GM18520 (cell line): ENCODE measurements at regions not wholly inside any gene's neighbourhood (a gene's known extent, or its start where the extent isn't known, plus 50 kb on each side); places are given as distances from the start of the nearest gene placed in this dataset.
"Not testable (repeated sequence)": the region's sequence is repeated elsewhere in the genome, so short reads cannot be mapped to it uniquely, and the experiment has no call there.

ENCODE experiments used
- ATAC-seq: cut with Tn5 transposase; IDR thresholded peaks from one replicate; pipeline ENCODE4 v1.9.1; 2021; ENCODE audit not compliant: unreplicated experiment

DNA sequence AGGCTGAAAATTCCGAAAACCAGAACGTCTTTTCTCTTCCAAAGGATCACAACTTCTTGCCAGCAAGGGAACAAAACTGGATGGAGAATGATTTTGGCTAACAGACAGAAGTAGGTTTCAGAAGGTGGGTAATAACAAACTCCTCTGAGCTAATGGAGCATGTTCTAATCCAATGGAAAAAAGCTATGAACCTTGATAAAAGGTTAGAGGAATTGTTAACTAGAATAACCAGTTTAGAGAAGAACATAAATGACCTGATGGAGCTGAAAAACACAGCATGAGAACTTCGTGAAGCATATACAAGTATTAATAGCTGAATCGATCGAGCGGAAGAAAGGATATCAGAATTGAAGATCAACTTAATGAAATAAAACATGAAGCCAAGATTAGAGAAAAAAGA is 626.7 kb upstream of the KCNMB2 start:
- ATAC-seq: not testable (repeated sequence)

DNA sequence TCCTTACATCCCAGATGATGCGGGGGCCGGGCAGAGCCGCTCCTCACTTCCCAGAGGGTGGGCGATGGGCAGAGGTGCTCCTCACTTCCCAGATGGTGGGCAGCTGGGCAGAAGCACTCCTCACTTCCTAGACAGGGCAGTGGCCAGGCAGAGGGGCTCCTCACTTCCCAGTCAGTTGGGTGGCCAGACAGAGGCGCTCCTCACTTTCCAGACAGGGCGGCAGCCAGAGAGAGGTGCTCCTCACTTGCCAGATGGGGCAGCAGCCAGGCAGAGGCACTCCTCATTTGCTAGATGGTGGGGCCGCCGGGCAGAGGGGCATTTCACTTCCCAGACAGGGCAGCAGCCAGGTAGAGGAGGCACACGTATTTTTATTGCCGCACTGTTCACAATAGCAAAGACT is 622.0 kb upstream of the KCNMB2 start:
- ATAC-seq: no peak

DNA sequence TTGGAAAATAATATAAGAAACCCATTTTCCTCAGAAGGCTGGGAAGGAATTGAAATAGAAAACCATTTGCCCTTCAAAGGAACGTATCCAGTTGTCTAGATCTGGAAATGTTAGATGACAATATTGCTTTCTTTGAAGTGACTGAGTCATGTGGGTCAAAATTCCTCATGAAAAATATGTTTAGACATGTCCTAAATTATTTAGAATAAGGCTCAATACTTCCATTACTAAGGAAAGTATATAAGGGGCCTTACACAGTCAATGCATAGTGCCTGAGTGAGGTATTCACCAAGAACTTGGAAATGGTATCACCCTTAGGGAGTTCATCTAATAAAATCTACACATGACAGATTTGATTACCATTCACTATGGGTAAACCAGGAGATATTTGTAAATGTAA is 619.8 kb upstream of the KCNMB2 start:
- ATAC-seq: no peak

DNA sequence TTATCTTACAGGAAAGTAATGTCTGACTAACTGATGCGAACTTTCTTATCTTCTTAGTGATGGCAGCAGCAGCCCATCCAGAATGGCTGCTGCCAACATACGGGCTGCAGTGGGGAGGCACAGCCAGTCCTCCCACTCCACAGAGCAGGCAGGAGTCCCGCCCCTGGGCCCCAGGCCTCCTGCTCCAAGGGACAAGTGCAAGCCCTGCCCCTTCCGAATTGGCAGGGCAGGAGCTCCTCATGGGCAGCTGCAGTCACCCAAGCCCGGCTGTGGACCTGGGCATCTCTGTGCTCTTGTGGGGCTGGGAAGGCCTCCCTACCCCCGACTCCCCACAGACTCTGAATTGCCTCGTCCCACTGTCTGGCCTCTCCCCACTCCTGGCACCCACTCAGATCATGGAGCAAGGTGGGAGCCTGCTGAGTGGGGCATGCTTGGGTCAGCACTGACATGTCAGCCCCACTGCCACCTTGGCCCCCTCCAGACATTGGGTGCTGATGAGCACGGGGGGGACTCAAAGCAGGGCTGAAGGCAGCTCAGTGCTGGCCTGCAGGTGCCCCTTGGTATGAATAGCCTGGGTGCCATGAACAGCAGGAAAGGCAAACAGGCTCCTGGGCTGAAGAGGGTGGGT is 618.9 kb upstream of the KCNMB2 start:
- no peak for ATAC-seq

DNA sequence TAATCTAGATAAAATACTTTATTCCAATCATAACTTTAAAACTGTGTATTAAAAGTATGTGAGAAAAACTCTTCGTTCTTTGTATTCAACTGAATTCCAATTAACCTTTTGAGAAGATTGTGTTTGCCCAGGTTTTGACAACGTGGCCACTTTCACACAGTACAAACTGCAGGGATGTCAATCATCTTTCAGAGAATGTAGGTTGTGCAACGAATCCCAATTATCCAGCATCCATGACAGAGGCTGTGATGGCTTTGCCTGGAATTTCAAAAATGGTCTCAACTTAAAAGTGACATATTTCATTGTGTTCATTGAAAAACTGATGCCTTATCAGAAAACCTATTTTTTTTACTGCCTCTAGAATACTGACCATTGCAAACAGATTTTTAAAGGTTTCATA is 615.1 kb upstream of the KCNMB2 start:
- no peak for ATAC-seq

DNA sequence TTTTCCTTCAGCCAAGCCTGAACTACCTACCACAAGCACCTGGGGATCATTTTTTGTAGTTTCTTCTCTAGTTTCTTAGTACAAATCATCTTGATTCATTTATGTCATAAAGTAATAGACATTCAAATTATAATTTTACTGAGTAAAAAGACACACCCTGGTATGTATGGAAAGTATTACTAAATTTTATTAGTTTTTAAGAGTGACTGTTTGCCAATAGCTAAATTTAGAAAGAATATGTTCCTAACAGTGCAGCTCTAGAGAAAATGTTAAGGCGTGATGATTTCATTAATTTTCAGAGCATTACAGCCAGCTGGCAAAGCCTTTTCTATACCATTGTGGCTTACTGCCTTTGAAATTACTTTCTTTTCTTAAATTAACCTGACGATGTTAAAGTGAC is 612.0 kb upstream of the KCNMB2 start:
- ATAC-seq: no peak

DNA sequence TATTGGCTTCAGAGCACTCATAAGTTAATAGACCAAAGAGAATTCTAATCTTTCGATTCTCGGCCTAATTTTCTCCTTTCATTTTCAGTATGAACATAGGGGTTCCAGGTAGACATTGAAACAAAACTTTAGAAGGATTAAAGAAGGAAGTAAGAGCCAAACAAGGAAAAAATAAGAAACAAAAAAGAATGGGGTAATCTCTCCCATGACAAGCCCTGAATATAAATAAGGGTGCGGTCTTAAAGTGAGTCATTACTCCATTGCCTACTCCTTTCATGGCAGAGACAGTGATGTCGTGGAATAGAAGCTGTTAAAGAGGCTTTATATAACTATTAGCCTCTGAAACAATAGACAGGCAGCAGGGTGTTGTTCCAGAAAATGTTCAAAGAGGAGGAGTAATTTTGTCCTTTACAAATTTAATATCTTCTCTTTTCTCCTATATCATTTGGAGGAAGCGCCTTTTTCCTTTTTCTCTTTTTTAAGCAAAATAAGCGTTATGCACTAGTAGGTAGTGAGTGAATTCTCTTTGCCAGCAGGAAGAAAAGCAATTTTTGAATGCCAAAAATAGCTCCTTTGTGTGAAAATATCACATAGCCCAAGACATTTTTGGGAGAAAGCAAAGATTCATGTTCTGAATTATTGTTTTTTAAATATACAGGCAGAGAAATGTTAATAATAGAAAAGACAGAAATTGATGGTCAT is 607.9 kb upstream of the KCNMB2 start:
- ATAC-seq: peak; percentile 88

DNA sequence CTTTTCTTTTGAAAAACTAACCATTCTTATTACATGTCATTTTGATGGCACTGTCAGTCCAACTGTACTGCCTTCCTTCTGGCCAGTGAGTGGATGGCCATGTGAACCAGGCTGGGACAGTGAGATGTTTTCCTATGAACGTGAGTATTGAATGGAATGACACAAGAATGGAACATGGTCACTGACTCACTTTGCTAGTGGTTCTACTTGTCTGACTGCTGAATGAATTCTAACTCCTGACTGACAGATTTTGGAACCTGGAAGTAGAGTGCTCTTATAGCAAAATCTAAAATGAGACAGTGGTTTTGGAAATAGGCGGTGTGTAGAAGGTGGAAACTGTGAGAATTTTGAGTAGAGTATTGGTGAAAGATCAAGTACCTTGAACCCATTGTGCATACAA is 606.9 kb upstream of the KCNMB2 start:
- no peak for ATAC-seq

DNA sequence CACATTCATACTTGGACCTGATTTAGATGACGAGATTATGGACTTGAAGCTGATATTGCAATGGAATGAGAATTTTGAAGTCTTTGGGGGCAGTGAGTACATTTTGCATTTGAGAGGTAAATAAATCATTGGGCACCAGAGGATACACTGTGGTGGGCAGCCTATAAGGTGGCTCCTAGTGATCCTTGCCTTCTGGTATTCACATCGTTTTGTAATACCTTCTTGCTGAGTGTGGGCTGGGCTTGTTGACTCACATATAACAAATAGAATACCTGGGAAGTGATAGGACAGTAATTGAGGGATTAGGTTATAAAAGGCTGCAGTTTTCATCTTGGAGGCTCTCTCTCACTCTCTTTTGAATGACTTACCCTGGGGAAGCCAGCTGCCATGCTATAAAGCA is 605.5 kb upstream of the KCNMB2 start:
- ATAC-seq: no peak

DNA sequence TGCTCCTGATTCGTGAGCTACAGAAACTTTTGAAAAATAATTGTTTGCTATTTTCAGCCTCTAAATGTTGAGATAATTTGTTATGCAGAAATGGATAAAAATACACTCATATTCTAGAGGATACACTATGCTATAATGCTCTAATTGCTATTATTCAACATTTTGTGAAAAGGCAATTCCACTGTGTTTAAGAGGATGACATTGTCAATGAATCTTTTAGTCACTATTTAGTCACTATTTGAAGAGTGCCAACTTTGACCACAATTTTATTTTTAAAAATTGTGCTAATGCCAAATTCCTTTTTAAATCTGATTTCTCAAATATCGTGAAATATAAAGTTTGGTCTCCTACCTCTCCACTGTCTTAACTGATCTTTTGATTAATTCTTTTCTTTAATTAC is 604.9 kb upstream of the KCNMB2 start:
- no peak for ATAC-seq

DNA sequence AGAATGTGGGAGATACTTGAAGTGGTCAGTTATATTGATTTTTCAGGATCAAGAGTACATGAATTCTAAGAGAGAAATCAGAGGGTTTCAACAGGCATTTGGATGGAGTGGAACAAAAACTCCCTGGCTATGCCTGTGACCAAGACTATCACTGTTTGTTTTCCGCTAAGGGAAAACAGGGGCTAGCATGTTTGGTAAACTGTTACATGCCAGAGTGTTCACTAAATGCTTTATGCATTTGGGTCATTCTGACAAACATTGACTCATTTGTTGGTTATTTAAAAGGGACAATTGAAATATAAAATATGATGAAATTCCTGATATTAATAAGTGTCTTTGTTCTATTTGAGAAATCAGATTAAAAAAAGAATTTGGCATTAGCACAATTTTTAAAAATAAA is 603.9 kb upstream of the KCNMB2 start:
- no peak for ATAC-seq

DNA sequence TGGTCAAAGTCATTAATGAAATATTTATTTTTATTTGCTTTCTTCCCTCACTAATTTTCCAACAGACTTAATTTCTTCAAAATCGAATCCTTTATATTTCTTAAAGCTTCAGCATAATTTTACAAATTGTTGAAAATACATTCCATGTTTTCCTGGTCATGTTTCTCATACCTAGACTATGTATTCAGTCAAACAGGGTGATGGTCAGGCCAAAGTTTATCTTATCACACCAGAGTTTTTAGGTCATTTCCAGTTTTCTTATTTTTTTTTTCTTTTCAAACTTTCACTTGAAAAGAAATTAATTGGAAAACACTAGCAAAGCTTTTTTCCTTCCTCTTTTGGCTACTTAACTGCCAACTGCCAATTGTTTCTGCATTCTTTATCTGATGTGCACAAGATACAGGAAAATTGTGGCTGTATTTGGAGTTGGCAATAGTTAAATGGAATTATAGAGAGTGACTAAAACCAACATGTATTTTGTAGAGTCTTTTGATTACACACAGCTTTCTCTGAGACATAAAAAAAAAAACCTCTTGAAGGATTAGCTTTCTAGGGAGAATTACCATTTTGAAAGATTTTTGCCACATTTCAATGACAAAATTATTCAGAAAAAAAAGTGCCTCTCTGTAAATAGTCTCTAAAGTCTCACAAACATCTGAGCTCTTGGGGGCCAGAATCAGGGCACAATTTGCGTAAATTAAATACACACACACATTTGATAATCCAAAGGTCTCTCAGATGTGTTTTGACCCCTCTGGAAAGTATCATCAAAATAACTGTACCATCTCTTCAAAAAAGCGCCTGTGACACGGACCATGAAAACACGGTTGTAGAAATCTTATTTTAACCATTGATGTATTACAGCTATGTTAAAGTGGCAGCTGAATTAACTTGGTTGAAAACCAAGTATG is 603.2 kb upstream of the KCNMB2 start:
- no peak for ATAC-seq

DNA sequence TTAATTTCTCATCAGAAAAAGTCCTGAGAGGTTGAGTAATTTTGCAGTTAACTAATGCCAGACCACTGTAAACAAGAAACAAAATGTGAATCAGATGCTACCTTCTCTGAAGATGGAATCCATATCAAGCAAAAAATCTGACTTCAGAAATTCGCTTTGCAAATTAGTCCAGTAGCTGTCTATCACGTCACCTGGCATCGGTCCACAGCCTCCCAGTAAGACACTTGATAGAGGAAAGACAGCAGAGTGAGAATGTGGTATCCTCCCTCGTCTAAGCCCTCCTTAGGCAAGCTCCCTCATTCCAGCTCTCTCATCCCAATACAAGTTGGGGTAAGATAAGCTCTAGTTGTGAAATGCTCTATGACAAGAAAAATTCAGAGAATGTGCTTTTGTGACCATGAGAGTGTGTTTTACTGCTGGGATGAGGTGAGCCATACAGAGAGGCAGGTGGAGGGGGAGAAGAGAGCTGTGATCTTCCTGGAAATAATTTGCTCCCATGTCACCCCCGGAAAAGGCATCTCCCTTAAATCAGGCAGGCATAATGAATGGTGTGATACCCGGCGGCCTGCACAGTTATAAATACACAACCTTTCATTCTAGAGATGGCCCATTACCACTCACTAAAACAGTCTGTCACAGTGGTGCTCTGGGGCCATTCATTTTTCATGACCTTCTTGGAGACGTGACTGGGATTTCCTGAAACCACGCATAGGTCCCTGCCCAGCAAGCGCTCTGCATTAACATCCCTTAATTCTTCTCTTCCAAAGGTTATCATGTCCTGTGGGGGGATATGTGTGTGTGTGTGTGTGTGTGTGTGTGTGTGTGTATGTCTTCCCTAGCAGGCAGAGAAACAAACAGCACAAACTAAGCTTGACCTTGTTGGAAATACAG is 602.0 kb upstream of the KCNMB2 start:
- ATAC-seq: no peak

DNA sequence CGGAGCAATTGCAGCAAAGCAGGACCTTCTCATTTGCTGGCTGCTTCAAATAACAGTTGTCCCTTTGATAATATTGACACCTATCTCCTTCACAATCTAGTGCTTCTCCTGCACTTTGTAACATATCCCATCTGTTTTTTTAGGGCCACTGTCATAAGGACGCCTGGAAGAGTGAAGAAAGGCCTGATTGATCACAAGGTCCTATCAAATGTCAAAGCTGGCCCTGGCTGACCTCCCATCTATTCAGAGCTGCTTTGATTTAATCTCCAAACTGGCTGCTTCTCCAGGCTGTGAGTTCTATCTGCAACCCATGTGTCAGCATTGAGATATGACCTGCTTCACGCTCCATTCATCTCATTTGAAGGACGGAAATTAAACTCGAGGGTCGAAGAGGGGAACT is 601.2 kb upstream of the KCNMB2 start:
- no peak for ATAC-seq

DNA sequence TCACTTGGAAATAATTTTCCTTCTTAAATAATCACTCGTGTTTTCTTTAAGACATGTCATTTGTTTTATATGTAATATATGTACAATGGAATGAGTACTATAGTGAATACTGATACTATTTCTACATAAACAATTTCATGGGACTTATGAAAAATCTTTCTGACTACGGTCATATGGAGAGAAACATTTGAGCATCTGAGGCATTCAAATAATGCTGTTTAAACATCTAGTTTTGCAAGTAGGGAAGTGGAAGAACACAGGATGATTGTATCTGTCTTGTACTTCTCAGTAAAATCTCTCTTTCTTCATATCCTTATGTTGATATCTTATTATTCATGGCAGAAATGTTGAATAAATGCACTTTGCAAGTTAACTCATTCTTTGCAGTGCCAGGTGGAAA is 599.5 kb upstream of the KCNMB2 start:
- ATAC-seq: no peak

DNA sequence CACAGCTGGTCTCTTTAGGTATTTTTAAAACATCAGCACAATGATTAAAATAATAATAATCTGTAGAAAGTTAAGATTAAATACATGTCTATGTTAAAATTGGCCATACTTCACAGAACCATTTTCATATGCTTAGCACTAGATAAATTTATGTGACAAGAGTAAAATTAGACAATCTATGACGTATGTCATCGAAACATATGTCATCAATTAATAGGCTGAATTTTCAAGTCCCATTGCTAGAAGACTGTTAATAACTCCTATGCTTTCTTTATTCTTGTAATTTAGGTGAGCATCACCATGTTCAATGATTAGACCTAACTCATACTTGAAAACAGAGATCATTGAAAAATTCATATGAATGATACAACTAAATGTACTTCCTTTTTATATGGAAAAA is 593.3 kb upstream of the KCNMB2 start:
- no peak for ATAC-seq

DNA sequence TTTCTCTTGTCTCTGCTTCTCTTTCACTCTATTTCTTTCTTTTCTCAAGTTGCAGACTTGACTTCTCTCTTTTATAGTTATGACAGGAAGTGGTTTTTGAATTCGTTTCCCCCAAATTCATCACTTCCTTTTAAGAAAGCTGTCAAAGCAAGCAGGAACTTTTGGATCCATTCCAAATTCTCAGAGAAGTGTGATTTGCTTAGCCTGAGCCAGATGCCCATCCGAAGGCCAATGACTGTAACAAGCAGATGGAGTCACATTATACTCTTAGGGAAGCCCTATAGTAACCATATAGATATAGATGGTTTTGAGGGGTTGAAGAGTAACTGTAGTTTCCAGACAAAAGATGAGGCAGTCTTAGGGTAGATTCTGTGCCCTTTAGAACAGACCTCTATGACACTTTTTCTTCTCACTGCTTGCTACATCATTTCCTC is 592.0 kb upstream of the KCNMB2 start:
- ATAC-seq: no peak

DNA sequence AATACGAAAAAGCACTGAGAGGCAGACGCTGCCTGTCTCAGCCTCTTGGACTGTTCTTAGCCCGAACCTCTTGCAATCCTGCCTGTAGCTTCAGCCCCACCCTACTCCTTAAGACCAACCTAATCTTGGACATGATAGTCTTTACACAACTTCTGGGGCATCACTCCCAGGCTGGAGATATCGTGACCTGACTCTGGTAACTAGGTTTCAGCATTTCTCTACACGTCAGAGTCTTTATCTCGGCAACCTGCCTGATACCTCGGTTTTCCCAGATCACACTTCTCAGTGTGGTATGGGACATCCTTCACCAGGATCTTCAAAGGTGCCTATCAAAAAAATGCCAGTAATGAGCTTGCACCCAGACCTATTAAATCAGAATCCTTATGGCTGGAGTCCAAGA is 590.2 kb upstream of the KCNMB2 start:
- no peak for ATAC-seq

DNA sequence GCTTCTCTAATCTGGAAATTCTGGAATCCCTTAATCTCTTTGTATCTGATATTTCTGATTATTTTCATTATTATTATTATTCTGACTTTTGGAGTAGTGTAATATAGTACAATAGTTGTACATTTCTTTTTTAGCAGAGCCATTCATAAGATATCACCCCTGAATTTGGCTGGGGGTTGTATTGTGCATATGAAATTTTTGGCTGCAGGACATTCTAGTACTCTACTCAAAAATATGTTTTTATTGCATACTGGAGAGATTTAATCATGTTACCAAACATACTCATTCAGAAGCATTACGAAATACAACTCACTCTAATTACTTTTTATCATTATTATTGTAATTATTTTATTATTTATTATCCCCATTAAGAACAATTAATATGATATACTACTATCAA is 589.7 kb upstream of the KCNMB2 start:
- ATAC-seq: no peak

DNA sequence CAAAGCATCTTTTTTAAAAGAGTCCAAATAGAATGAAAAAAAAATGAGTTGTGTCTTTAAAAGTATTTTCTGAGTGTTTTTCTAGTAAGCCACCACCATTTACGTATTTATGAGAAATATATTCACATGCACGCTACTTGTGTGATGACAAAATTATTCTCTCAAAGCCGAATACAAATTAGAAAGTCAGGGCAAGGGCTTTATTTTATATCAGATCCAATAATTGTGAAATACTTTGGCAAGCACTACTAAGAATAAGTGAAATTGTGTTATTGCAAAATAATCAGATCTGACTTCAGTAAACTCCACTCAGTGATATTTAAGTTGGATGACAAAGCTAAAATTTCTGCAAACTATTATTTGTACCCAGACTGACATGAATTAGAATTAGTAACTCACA is 589.3 kb upstream of the KCNMB2 start:
- no peak for ATAC-seq

DNA sequence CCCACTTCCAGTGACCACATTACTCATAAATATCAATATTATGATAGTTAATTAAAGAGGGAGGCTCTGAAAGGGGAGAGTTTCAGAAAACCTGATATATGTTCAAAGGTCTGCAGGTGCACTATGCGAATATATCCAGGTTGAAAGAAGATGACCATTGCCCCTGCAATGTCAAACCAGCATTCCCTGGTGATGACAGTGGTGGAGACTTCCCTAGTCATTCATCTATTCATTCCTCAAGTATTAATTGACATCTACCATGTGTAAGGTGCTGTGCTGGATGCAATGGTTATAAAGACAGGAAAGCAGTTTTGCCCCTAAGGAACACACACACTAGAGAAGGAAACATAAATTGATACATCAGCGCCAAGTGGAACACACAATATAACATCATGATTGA is 588.3 kb upstream of the KCNMB2 start:
- no peak for ATAC-seq
